H9 (cell line): ENCODE measurements at regions not wholly inside any gene's neighbourhood (a gene's known extent, or its start where the extent isn't known, plus 50 kb on each side); places are given as distances from the start of the nearest gene placed in this dataset.

Experiments
- DNase-seq: peaks from one replicate; pipeline ENCODE4 v3.0.0-alpha.2; 2017
- H2AFZ ChIP-seq: one replicate; pipeline ENCODE4 v1.6.1; 2013; ENCODE audit warnings: mild to moderate bottlenecking, low read length, control low read depth, moderate library complexity
- H2AK5ac ChIP-seq: 2 replicates; pipeline ENCODE4 v1.6.1; 2013; ENCODE audit warnings: low read length, control low read depth, mixed read lengths; ENCODE audit not compliant: insufficient read length
- H2BK120ac ChIP-seq: one replicate; pipeline ENCODE4 v1.6.1; 2013; ENCODE audit warnings: low read depth, mild to moderate bottlenecking, low read length, control low read depth, inconsistent platforms; ENCODE audit not compliant: poor library complexity, severe bottlenecking
- H2BK12ac ChIP-seq: 2 replicates; pipeline ENCODE4 v1.6.1; 2013; ENCODE audit warnings: low read length, control low read depth, mixed read lengths, low read depth; ENCODE audit not compliant: insufficient read length
- H2BK15ac ChIP-seq: 2 replicates; pipeline ENCODE4 v1.6.1; 2013; ENCODE audit warnings: low read depth, low read length, control low read depth
- H2BK20ac ChIP-seq: one replicate; pipeline ENCODE4 v1.6.1; 2013; ENCODE audit warnings: low read depth, mild to moderate bottlenecking, low read length, control low read depth, inconsistent platforms; ENCODE audit not compliant: poor library complexity, severe bottlenecking
- H2BK5ac ChIP-seq: 2 replicates; pipeline ENCODE4 v1.6.1; 2013; ENCODE audit warnings: low read length, control low read depth, mixed read lengths; ENCODE audit not compliant: insufficient read length
- H3K14ac ChIP-seq: 2 replicates; pipeline ENCODE4 v1.6.1; 2013; ENCODE audit warnings: low read length, control low read depth; ENCODE audit not compliant: insufficient read depth
- H3K18ac ChIP-seq: 2 replicates; pipeline ENCODE4 v1.6.1; 2013; ENCODE audit warnings: low read depth, mild to moderate bottlenecking, mixed read lengths, low read length, control low read depth; ENCODE audit not compliant: insufficient read length
- H3K23ac ChIP-seq: 2 replicates; pipeline ENCODE4 v1.6.1; 2013; ENCODE audit warnings: low read length, control low read depth, mixed read lengths, low read depth; ENCODE audit not compliant: insufficient read length
- H3K23me2 ChIP-seq: 2 replicates; pipeline ENCODE4 v1.6.1; 2013; ENCODE audit warnings: low read depth, mild to moderate bottlenecking, mixed read lengths, low read length, control low read depth; ENCODE audit not compliant: insufficient read length, poor library complexity, severe bottlenecking
- H3K27ac ChIP-seq: 2 replicates; pipeline ENCODE4 v1.5.1; 2013; ENCODE audit warnings: low read length, control low read depth, mixed read lengths, low read depth; ENCODE audit not compliant: insufficient read length
- H3K27me3 ChIP-seq: 2 replicates; pipeline ENCODE4 v1.6.1; 2013; ENCODE audit warnings: low read length, control low read depth, inconsistent platforms; ENCODE audit not compliant: insufficient read depth
- H3K4ac ChIP-seq: 2 replicates; pipeline ENCODE4 v1.6.1; 2013; ENCODE audit warnings: low read depth, mild to moderate bottlenecking, control low read depth, inconsistent platforms, low read length, moderate library complexity
- H3K4me1 ChIP-seq: 2 replicates; pipeline ENCODE4 v1.6.1; 2013; ENCODE audit warnings: low read length, control low read depth, inconsistent platforms; ENCODE audit not compliant: insufficient read depth
- H3K4me2 ChIP-seq: 2 replicates; pipeline ENCODE4 v1.6.1; 2013; ENCODE audit warnings: low read length, control low read depth, mixed read lengths; ENCODE audit not compliant: insufficient read length, insufficient read depth
- H3K56ac ChIP-seq: 2 replicates; pipeline ENCODE4 v1.6.1; 2013; ENCODE audit warnings: low read depth, mild to moderate bottlenecking, mixed read lengths, low read length, control low read depth; ENCODE audit not compliant: insufficient read length
- H3K79me1 ChIP-seq: 2 replicates; pipeline ENCODE4 v1.6.1; 2013; ENCODE audit warnings: low read depth, mild to moderate bottlenecking, moderate library complexity, low read length, control low read depth, inconsistent platforms; ENCODE audit not compliant: insufficient read depth, poor library complexity, severe bottlenecking
- H3K79me2 ChIP-seq: 2 replicates; pipeline ENCODE4 v1.6.1; 2013; ENCODE audit warnings: low read length, control low read depth, inconsistent platforms; ENCODE audit not compliant: insufficient read depth
- H3K9ac ChIP-seq: 2 replicates; pipeline ENCODE4 v1.6.1; 2013; ENCODE audit warnings: low read length, control low read depth, mixed read lengths; ENCODE audit not compliant: insufficient read length; ENCODE audit errors: extremely low read depth
- H3K9me3 ChIP-seq: one replicate; pipeline ENCODE4 v1.6.1; 2013; ENCODE audit warnings: low read depth, low read length, inconsistent platforms; ENCODE audit not compliant: control insufficient read depth
- H3T11ph ChIP-seq: one replicate; pipeline ENCODE4 v1.6.1; 2013; ENCODE audit warnings: mild to moderate bottlenecking, low read length, control low read depth, inconsistent platforms
- H4K20me1 ChIP-seq: one replicate; pipeline ENCODE4 v1.6.1; 2013; ENCODE audit not compliant: control insufficient read depth, insufficient read length, insufficient read depth
- H4K5ac ChIP-seq: 2 replicates; pipeline ENCODE4 v1.6.1; 2013; ENCODE audit warnings: low read depth, mild to moderate bottlenecking, mixed read lengths, low read length, control low read depth; ENCODE audit not compliant: insufficient read length
- H4K8ac ChIP-seq: replicated peaks from 2 replicates; pipeline ENCODE4 v1.6.1; 2013; ENCODE audit warnings: low read length, control low read depth, mixed read lengths, low read depth; ENCODE audit not compliant: insufficient read length
- H4K91ac ChIP-seq: 2 replicates; pipeline ENCODE4 v1.6.1; 2013; ENCODE audit warnings: low read depth, mild to moderate bottlenecking, moderate library complexity, mixed read lengths, low read length, control low read depth; ENCODE audit not compliant: insufficient read length
- H3K27ac Mint-ChIP-seq, 3 experiments: 2 replicates in 2 of 3; 3 replicates in 1 of 3; pipeline ENCODE4 v1.8.0; 2020 to 2021; ENCODE audit warnings: mixed read lengths in 3 of 3, mild to moderate bottlenecking in 1 of 3, moderate library complexity in 1 of 3
- H3K27me3 Mint-ChIP-seq: 2 replicates; pipeline ENCODE4 v1.8.0; 2021; ENCODE audit warnings: low read depth, mild to moderate bottlenecking, moderate library complexity, mixed read lengths
- H3K36me3 Mint-ChIP-seq, 3 experiments: 2 replicates in 2 of 3; 3 replicates in 1 of 3; pipeline ENCODE4 v1.8.0; 2020 to 2021; ENCODE audit warnings: low read depth in 3 of 3, mixed read lengths in 3 of 3; ENCODE audit not compliant: insufficient read depth in 1 of 3
- H3K4me1 Mint-ChIP-seq, 2 experiments: 2 replicates each; pipeline ENCODE4 v1.8.0; 2020; ENCODE audit warnings: mixed read lengths in 2 of 2
- H3K4me3 Mint-ChIP-seq, 2 experiments: 2 replicates in 1 of 2; 3 replicates in 1 of 2; pipeline ENCODE4 v1.8.0; 2020 to 2021; ENCODE audit warnings: mild to moderate bottlenecking in 2 of 2, mixed read lengths in 2 of 2, moderate library complexity in 1 of 2
- H3K9me3 Mint-ChIP-seq, 2 experiments: 2 replicates in 1 of 2; 3 replicates in 1 of 2; pipeline ENCODE4 v1.8.0; 2020; ENCODE audit warnings: mild to moderate bottlenecking in 2 of 2, mixed read lengths in 2 of 2, moderate library complexity in 1 of 2
- WGBS: extraction: QIAGEN DNeasy Blood & Tissue Kit; methylation state at CpG from one replicate; pipeline ENCODE4 v1.1.7; 2013; ENCODE audit warnings: missing lambda C conversion rate, low lambda C conversion rate, mixed read lengths; ENCODE audit not compliant: insufficient read length; ENCODE audit errors: extremely low coverage; 5-methylcytosine and 5-hydroxymethylcytosine counted together
- TF ChIP-seq, protein P1 (sequence below): fragments of 200-600 bp; sonication (generic); conservative IDR thresholded peaks from 3 replicates; pipeline ENCODE4 v1.8.0; 2021; ENCODE audit warnings: antibody characterized with exemption, mild to moderate bottlenecking

DNA sequence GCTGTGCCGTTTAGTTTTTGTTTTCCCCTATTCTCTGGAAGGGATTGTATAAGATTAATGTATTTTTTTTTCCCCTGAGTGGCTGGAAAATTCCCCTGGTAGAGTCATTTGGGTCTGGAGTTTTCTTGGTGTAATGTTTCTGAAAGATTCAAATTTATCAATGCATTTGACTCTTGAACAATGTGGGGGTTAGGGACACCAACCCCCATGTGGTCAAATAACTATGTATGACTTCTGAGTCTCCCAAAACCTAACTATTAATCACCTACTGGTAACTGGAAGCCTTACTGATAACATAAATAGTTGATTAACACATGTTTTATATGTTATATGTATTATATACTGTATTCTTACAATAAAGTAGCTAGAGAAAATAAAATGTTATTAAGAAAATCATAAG lies 220.1 kb upstream of the PDE3A start:
- peaks cover 0 to 5% of the 10 kb centered on the region in 2 experiments; a peak in 1 of 4 replicates for H3K4me1 Mint-ChIP-seq
- no peaks in the 10 kb centered on the region for H3K79me1 ChIP-seq

More for the DNA sequence above, 220.1 kb upstream of the PDE3A start:
- H3K18ac ChIP-seq: no peak overlapping the region
- H2BK20ac ChIP-seq: no peak overlapping the region
- no peak overlapping the region for H2AK5ac ChIP-seq
- H3K27ac Mint-ChIP-seq: no peak overlapping the region
- TF ChIP-seq, protein P1, sequence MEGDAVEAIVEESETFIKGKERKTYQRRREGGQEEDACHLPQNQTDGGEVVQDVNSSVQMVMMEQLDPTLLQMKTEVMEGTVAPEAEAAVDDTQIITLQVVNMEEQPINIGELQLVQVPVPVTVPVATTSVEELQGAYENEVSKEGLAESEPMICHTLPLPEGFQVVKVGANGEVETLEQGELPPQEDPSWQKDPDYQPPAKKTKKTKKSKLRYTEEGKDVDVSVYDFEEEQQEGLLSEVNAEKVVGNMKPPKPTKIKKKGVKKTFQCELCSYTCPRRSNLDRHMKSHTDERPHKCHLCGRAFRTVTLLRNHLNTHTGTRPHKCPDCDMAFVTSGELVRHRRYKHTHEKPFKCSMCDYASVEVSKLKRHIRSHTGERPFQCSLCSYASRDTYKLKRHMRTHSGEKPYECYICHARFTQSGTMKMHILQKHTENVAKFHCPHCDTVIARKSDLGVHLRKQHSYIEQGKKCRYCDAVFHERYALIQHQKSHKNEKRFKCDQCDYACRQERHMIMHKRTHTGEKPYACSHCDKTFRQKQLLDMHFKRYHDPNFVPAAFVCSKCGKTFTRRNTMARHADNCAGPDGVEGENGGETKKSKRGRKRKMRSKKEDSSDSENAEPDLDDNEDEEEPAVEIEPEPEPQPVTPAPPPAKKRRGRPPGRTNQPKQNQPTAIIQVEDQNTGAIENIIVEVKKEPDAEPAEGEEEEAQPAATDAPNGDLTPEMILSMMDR: no peak
- no peak overlapping the region for H3K23ac ChIP-seq
- H3K9me3 Mint-ChIP-seq: no peaks in the 10 kb centered on the region
- H3K27ac ChIP-seq: no peak overlapping the region
- H3T11ph ChIP-seq: no peak overlapping the region
- no peak overlapping the region for H2BK15ac ChIP-seq
- H3K9me3 ChIP-seq: no peaks in the 10 kb centered on the region
- no peak overlapping the region for H2BK120ac ChIP-seq
- no peak for DNase-seq
- H3K9ac ChIP-seq: no peak overlapping the region
- no peaks in the 10 kb centered on the region for H3K79me2 ChIP-seq
- no peak overlapping the region for H4K8ac ChIP-seq
- no peaks in the 10 kb centered on the region for H3K27me3 Mint-ChIP-seq
- no CpG with 5 or more reads among the region's 1 CpG for WGBS
- H4K91ac ChIP-seq: no peak overlapping the region
- no peaks in the 10 kb centered on the region for H3K23me2 ChIP-seq
- H3K4me2 ChIP-seq: no peak overlapping the region
- no peak overlapping the region for H2BK12ac ChIP-seq
- H3K4me3 Mint-ChIP-seq: no peak overlapping the region
- H4K20me1 ChIP-seq: no peaks in the 10 kb centered on the region
- no peak overlapping the region for H2AFZ ChIP-seq
- H4K5ac ChIP-seq: no peak overlapping the region
- no peak overlapping the region for H2BK5ac ChIP-seq
- H3K27me3 ChIP-seq: no peaks in the 10 kb centered on the region
- H3K4ac ChIP-seq: no peak overlapping the region
- H3K14ac ChIP-seq: no peak overlapping the region
- no peak overlapping the region for H3K56ac ChIP-seq
- no peaks in the 10 kb centered on the region for H3K36me3 Mint-ChIP-seq
- H3K4me1 ChIP-seq: no peaks in the 10 kb centered on the region
